WTC11 (cell line): ENCODE measurements at regions not wholly inside any gene's neighbourhood (a gene's known extent, or its start where the extent isn't known, plus 50 kb on each side); places are given as distances from the start of the nearest gene placed in this dataset.
"Not testable (repeated sequence)": the region's sequence is repeated elsewhere in the genome, so short reads cannot be mapped to it uniquely, and the experiment has no call there.

Source experiments
- ATAC-seq: fragments of 200-7000 bp; cut with Tn5 transposase; 2 replicates; pipeline ENCODE4 v1.10.0; 2021; ENCODE audit warnings: mild to moderate bottlenecking, moderate library complexity
- CTCF ChIA-PET: fragments of 300-600 bp; sonication (Branson Sonifier 250); formaldehyde crosslinking; loops from one replicate; lab custom pipeline; 2021; ENCODE audit warnings: antibody characterized with exemption; lab: Charles Lee
- POLR2A ChIA-PET: fragments of 350-600 bp; sonication (Branson Sonifier 250); formaldehyde crosslinking; loops from one replicate; lab custom pipeline; 2021; ENCODE audit warnings: antibody characterized with exemption; lab: Charles Lee
- DNase-seq: peaks from one replicate; pipeline ENCODE4 v3.0.0; 2021; ENCODE audit warnings: low spot score
- H3K27ac Mint-ChIP-seq: 2 replicates; pipeline ENCODE4 v1.8.0; 2021; ENCODE audit warnings: mixed read lengths
- H3K27me3 Mint-ChIP-seq: 2 replicates; pipeline ENCODE4 v1.8.0; 2021; ENCODE audit warnings: low read depth, mild to moderate bottlenecking, moderate library complexity, mixed read lengths
- H3K36me3 Mint-ChIP-seq: 2 replicates; pipeline ENCODE4 v1.8.0; 2021; ENCODE audit warnings: mixed read lengths
- H3K4me1 Mint-ChIP-seq: 2 replicates; pipeline ENCODE4 v1.8.0; 2022; ENCODE audit warnings: mixed read lengths
- H3K4me3 Mint-ChIP-seq: 2 replicates; pipeline ENCODE4 v1.8.0; 2021; ENCODE audit warnings: mild to moderate bottlenecking, moderate library complexity, mixed read lengths
- H3K9me3 Mint-ChIP-seq: 2 replicates; pipeline ENCODE4 v1.8.0; 2021; ENCODE audit warnings: mixed read lengths
- ATF6 ChIP-seq: sonication (generic); formaldehyde crosslinking; IDR thresholded peaks from 2 replicates; pipeline ENCODE4 v1.8.1; 2023; ENCODE audit warnings: mild to moderate bottlenecking, missing genetic modification reagents
- CDX4 ChIP-seq: fragments of 250-450 bp; sonication (Bioruptor Pico); IDR thresholded peaks from 2 replicates; pipeline ENCODE4 v1.9.0; 2021; ENCODE audit warnings: moderate library complexity, mild to moderate bottlenecking, inconsistent platforms, borderline replicate concordance
- CREB1 ChIP-seq: sonication (generic); formaldehyde crosslinking; IDR thresholded peaks from 2 replicates; pipeline ENCODE4 v1.8.0; 2023; ENCODE audit warnings: mild to moderate bottlenecking, missing genetic modification reagents
- CTCF ChIP-seq: fragments of 200-600 bp; IDR thresholded peaks from 2 replicates; pipeline ENCODE4 v1.8.0; 2022; ENCODE audit warnings: antibody characterized with exemption
- FOXJ3 ChIP-seq: sonication (generic); formaldehyde crosslinking; IDR thresholded peaks from 2 replicates; pipeline ENCODE4 v1.9.0; 2021; ENCODE audit warnings: missing genetic modification reagents, mild to moderate bottlenecking, borderline replicate concordance
- IRF1 ChIP-seq: sonication (generic); formaldehyde crosslinking; IDR thresholded peaks from 2 replicates; pipeline ENCODE4 v1.8.0; 2023; ENCODE audit warnings: missing genetic modification reagents
- JAZF1 ChIP-seq: fragments of 250-450 bp; sonication (Bioruptor Pico); IDR thresholded peaks from 2 replicates; pipeline ENCODE4 v1.9.0; 2021; ENCODE audit warnings: moderate library complexity, mild to moderate bottlenecking, inconsistent platforms
- MYBL2 ChIP-seq: sonication (generic); formaldehyde crosslinking; IDR thresholded peaks from 2 replicates; pipeline ENCODE4 v1.8.1; 2023; ENCODE audit warnings: mild to moderate bottlenecking, moderate library complexity, missing genetic modification reagents
- NFATC4 ChIP-seq: fragments of 250-450 bp; sonication (Bioruptor Pico); IDR thresholded peaks from 2 replicates; pipeline ENCODE4 v1.9.0; 2021; ENCODE audit warnings: mild to moderate bottlenecking
- USF2 ChIP-seq: sonication (generic); formaldehyde crosslinking; IDR thresholded peaks from 2 replicates; pipeline ENCODE4 v1.8.1; 2023; ENCODE audit warnings: mild to moderate bottlenecking, missing genetic modification reagents, moderate library complexity
- ZNF263 ChIP-seq: sonication (generic); formaldehyde crosslinking; IDR thresholded peaks from 2 replicates; pipeline ENCODE4 v1.8.1; 2022; ENCODE audit warnings: low read depth, mild to moderate bottlenecking, moderate library complexity, missing genetic modification reagents
- ZNF425 ChIP-seq: fragments of 250-450 bp; sonication (Bioruptor Pico); conservative IDR thresholded peaks from 2 replicates; pipeline ENCODE4 v1.9.0; 2021; ENCODE audit warnings: mild to moderate bottlenecking
- ZNF512 ChIP-seq: sonication (generic); formaldehyde crosslinking; IDR thresholded peaks from 2 replicates; pipeline ENCODE4 v1.8.1; 2022; ENCODE audit warnings: missing genetic modification reagents, borderline replicate concordance

GRCh38 chr5:120146787-120147186 is 317.3 kb upstream of the PRR16 start (continued):
- TF ChIP-seq ZNF425 (CRISPR knock-in tag) (no peak), JAZF1 (CRISPR knock-in tag) (no peak), CREB1 (CRISPR knock-in tag) (no peak), ATF6 (CRISPR knock-in tag) (no peak), IRF1 (no peak), CDX4 (CRISPR knock-in tag) (no peak), USF2 (no peak), CTCF (no peak), ZNF512 (CRISPR knock-in tag) (no peak), ZNF263 (CRISPR knock-in tag) (no peak), NFATC4 (no peak)

GRCh38 chr5:120147911-120148310 is 316.2 kb upstream of the PRR16 start:
- DNase-seq, H3K4me1 Mint-ChIP-seq, H3K4me3 Mint-ChIP-seq, H3K27ac Mint-ChIP-seq, CTCF ChIA-PET, POLR2A ChIA-PET, ATAC-seq, H3K27me3 Mint-ChIP-seq: not testable (repeated sequence)
- Mint-ChIP-seq H3K9me3 (peaks cover 31% of the 10 kb centered on the region), H3K36me3 (peaks cover 22% of the 10 kb centered on the region)

- POLR2A ChIA-PET: no interaction called here
- H3K27ac Mint-ChIP-seq: no peak overlapping the region
- no peaks in the 10 kb centered on the region for H3K27me3 Mint-ChIP-seq
- H3K9me3 Mint-ChIP-seq: peaks cover 13% of the 10 kb centered on the region
- TF ChIP-seq FOXJ3 (CRISPR knock-in tag) (no peak), MYBL2 (no peak)
- no peak overlapping the region for H3K4me3 Mint-ChIP-seq
- peaks cover 11% of the 10 kb centered on the region for H3K4me1 Mint-ChIP-seq
- ATAC-seq (no peak), DNase-seq (no peak)
- peaks cover 10% of the 10 kb centered on the region for H3K36me3 Mint-ChIP-seq
- CTCF ChIA-PET: no interaction called here
These were observed 313.3 kb upstream of the PRR16 start for GRCh38 chr5:120150770-120151169.
